SK-N-SH (cell line): ENCODE measurements at regions not wholly inside any gene's neighbourhood (a gene's known extent, or its start where the extent isn't known, plus 50 kb on each side); places are given as distances from the start of the nearest gene placed in this dataset.

ENCODE experiments used
- CTCF ChIA-PET: fragments of 300-600, 350-600 bp; formaldehyde crosslinking; extraction: SDS; loops from one replicate; lab custom pipeline; 2021; lab: Yijun Ruan, JAX
- POLR2A ChIA-PET: fragments of 350-600 bp; sonication (Branson Sonifier 250); formaldehyde crosslinking; extraction: SDS; loops from one replicate; lab custom pipeline; 2020; ENCODE audit warnings: antibody characterized with exemption, inconsistent platforms; lab: Yijun Ruan, JAX
- DNase-seq: peaks from one replicate; pipeline ENCODE4 v3.0.0; 2012
- H2AFZ ChIP-seq: fragments of 200-600 bp; sonication (generic); 2 replicates; pipeline ENCODE4 v1.8.1; 2016; ENCODE audit warnings: antibody characterized with exemption, mild to moderate bottlenecking, low read depth
- H3F3A ChIP-seq: fragments of 200-600 bp; sonication (generic); replicated peaks from 2 replicates; pipeline ENCODE3; 2016; ENCODE audit warnings: antibody characterized with exemption, mild to moderate bottlenecking; ENCODE audit not compliant: insufficient read depth
- H3K27ac ChIP-seq, 2 experiments: fragments of 200-500 bp in 1 of 2; fragments of 200-600 bp in 1 of 2; sonication (Bioruptor generic) in 1 of 2; sonication (generic), shearing (Covaris generic) in 1 of 2; 2 replicates each; pipeline versions ENCODE4 v1.5.1 to v1.6.1; 2014 to 2016; ENCODE audit warnings: low read depth in 2 of 2, inconsistent platforms in 1 of 2, low read length in 1 of 2, mild to moderate bottlenecking in 1 of 2, mixed read lengths in 1 of 2
- H3K27me3 ChIP-seq: fragments of 200-600 bp; sonication (generic), shearing (Covaris generic); 2 replicates; pipeline ENCODE4 v1.6.1; 2016; ENCODE audit warnings: mixed run types; ENCODE audit not compliant: insufficient read depth
- H3K36me3 ChIP-seq, 2 experiments: fragments of 200-500 bp in 1 of 2; fragments of 200-600 bp in 1 of 2; sonication (Bioruptor generic) in 1 of 2; sonication (generic) in 1 of 2; replicated peaks in 1 of 2; 2 replicates each; pipeline versions ENCODE3 to v1.5.1; 2014 to 2016; ENCODE audit warnings: low read length in 1 of 2, mild to moderate bottlenecking in 1 of 2; ENCODE audit not compliant: insufficient read depth in 2 of 2, control insufficient read depth in 1 of 2
- H3K4me1 ChIP-seq, 2 experiments: fragments of 200-500 bp in 1 of 2; fragments of 200-600 bp in 1 of 2; sonication (Bioruptor generic) in 1 of 2; sonication (generic), shearing (Covaris generic) in 1 of 2; 2 replicates each; pipeline versions ENCODE4 v1.5.1 to v1.6.1; 2014 to 2016; ENCODE audit warnings: low read depth in 1 of 2, low read length in 1 of 2, mixed run types in 1 of 2; ENCODE audit not compliant: insufficient read depth in 2 of 2, control insufficient read depth in 1 of 2
- H3K4me2 ChIP-seq: fragments of 200-600 bp; sonication (generic), shearing (Covaris generic); 2 replicates; pipeline ENCODE4 v1.6.1; 2017; ENCODE audit warnings: mixed run types
- H3K4me3 ChIP-seq, 2 experiments: fragments of 200-500 bp in 1 of 2; fragments of 200-600 bp in 1 of 2; sonication (Bioruptor generic) in 1 of 2; sonication (generic), shearing (Covaris generic) in 1 of 2; 2 replicates each; pipeline versions ENCODE4 v1.5.1 to v1.8.1; 2014 to 2016; ENCODE audit warnings: low read depth in 2 of 2, inconsistent platforms in 1 of 2, low read length in 1 of 2, mild to moderate bottlenecking in 1 of 2, mixed read lengths in 1 of 2, moderate library complexity in 1 of 2
- H3K79me2 ChIP-seq: fragments of 200-600 bp; sonication (generic); 2 replicates; pipeline ENCODE4 v1.8.1; 2017; ENCODE audit warnings: mild to moderate bottlenecking; ENCODE audit not compliant: insufficient read depth
- H3K9ac ChIP-seq: fragments of 200-600 bp; sonication (generic); 2 replicates; pipeline ENCODE4 v1.6.1; 2017; ENCODE audit warnings: mixed run types
- H3K9me2 ChIP-seq: fragments of 200-600 bp; sonication (generic); 2 replicates; pipeline ENCODE4 v1.6.1; 2017; ENCODE audit warnings: mixed run types
- H3K9me3 ChIP-seq: fragments of 200-600 bp; sonication (generic); 2 replicates; pipeline ENCODE4 v1.6.1; 2017; ENCODE audit warnings: mixed run types, mild to moderate bottlenecking, moderate library complexity
- H4K20me1 ChIP-seq: fragments of 200-600 bp; sonication (generic); 2 replicates; pipeline ENCODE4 v1.6.1; 2017; ENCODE audit warnings: mild to moderate bottlenecking, mixed run types; ENCODE audit not compliant: insufficient read depth
- GATA2 ChIP-seq: sonication (generic); formaldehyde crosslinking; IDR thresholded peaks from 2 replicates; pipeline ENCODE4 v1.5.0; 2020; ENCODE audit warnings: mild to moderate bottlenecking, missing genetic modification reagents
- NRF1 ChIP-seq: IDR thresholded peaks from 2 replicates; pipeline ENCODE4 v1.6.1; 2012; ENCODE audit warnings: low read depth, mild to moderate bottlenecking, low read length
- SIN3A ChIP-seq: IDR thresholded peaks from 2 replicates; pipeline ENCODE4 v1.6.1; 2012; ENCODE audit warnings: low read depth, mild to moderate bottlenecking, low read length, moderate library complexity, borderline replicate concordance
- TCF12 ChIP-seq: IDR thresholded peaks from 2 replicates; pipeline ENCODE4 v1.4.0; 2012
- TEAD4 ChIP-seq: IDR thresholded peaks from 2 replicates; pipeline ENCODE4 v1.4.0; 2012; ENCODE audit warnings: mild to moderate bottlenecking, borderline replicate concordance; ENCODE audit not compliant: insufficient read depth
- YY1 ChIP-seq: IDR thresholded peaks from 2 replicates; pipeline ENCODE4 v1.4.0; 2012; ENCODE audit warnings: low read depth, mild to moderate bottlenecking
- WGBS: methylation state at CpG from one replicate; pipeline ENCODE4 v1.1.6; 2017; ENCODE audit warnings: low lambda C conversion rate; 5-methylcytosine and 5-hydroxymethylcytosine counted together
- TF ChIP-seq, protein P1 (sequence below): fragments of 200-600 bp; sonication (generic); IDR thresholded peaks from 2 replicates; pipeline ENCODE4 v1.6.1; 2017; ENCODE audit warnings: antibody characterized with exemption, mild to moderate bottlenecking, moderate library complexity
- TF ChIP-seq, protein P2 (sequence below): IDR thresholded peaks from 2 replicates; pipeline ENCODE4 v1.6.1; 2012; ENCODE audit warnings: mild to moderate bottlenecking, low read depth, low read length, moderate library complexity
- TF ChIP-seq, protein P3 (sequence below): fragments of 150-350 bp; IDR thresholded peaks from 2 replicates; pipeline ENCODE4 v1.6.1; 2016; ENCODE audit warnings: mild to moderate bottlenecking, low read depth, low read length
- TF ChIP-seq, protein P4 (sequence below): IDR thresholded peaks from 2 replicates; pipeline ENCODE4 v1.4.0; 2012; ENCODE audit warnings: low read depth, borderline replicate concordance

DNA sequence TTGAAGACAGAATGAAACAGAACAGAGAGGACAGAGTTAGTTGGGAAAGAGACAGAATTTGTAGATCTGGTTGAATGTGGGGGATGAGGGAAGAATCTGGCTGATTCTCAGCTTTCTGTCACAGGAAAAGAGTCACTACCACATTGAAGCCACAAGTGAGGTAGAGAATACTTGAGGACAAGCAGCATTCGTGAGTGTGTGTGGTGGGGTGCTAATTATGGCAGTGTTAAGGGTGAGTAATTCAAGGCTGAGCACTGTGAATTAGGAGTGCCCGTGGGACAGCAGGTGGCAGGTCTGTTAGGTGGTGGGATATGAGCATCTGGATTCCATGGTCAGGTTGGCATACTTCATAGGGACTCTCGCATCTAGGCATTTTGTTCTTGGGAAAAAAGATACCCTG lies 347.4 kb upstream of the PRICKLE1 start:
- WGBS = 34% methylated on average over 3 of the region's 3 CpGs
- CTCF ChIA-PET = no interaction called here

DNA sequence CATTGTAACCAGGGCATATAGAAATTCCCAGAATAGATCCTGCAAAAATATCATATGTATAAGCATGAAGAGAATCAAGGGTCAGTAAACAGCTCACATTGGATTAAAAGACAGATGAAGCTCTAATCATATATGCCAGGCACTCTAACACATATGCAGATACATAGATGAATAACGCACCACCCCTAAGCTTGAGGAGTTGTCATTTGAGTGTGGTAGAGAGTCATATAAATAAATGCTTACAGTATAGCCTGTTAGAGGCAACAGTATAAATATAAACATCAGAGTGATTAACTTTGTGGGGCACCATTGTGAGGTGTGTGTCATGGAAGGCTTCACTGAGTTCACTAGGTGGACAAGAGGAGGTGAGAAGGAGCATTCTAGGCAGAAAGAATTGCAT lies 346.7 kb upstream of the PRICKLE1 start:
- 67% methylated on average over 1 of the region's 1 CpG for WGBS
- ChIA-PET CTCF (no interaction called here), POLR2A (no interaction called here)
- TF ChIP-seq, protein P1, sequence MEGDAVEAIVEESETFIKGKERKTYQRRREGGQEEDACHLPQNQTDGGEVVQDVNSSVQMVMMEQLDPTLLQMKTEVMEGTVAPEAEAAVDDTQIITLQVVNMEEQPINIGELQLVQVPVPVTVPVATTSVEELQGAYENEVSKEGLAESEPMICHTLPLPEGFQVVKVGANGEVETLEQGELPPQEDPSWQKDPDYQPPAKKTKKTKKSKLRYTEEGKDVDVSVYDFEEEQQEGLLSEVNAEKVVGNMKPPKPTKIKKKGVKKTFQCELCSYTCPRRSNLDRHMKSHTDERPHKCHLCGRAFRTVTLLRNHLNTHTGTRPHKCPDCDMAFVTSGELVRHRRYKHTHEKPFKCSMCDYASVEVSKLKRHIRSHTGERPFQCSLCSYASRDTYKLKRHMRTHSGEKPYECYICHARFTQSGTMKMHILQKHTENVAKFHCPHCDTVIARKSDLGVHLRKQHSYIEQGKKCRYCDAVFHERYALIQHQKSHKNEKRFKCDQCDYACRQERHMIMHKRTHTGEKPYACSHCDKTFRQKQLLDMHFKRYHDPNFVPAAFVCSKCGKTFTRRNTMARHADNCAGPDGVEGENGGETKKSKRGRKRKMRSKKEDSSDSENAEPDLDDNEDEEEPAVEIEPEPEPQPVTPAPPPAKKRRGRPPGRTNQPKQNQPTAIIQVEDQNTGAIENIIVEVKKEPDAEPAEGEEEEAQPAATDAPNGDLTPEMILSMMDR = no peak
- TF ChIP-seq SIN3A (no peak), NRF1 (no peak), TEAD4 (no peak)
- TF ChIP-seq, protein P2, sequence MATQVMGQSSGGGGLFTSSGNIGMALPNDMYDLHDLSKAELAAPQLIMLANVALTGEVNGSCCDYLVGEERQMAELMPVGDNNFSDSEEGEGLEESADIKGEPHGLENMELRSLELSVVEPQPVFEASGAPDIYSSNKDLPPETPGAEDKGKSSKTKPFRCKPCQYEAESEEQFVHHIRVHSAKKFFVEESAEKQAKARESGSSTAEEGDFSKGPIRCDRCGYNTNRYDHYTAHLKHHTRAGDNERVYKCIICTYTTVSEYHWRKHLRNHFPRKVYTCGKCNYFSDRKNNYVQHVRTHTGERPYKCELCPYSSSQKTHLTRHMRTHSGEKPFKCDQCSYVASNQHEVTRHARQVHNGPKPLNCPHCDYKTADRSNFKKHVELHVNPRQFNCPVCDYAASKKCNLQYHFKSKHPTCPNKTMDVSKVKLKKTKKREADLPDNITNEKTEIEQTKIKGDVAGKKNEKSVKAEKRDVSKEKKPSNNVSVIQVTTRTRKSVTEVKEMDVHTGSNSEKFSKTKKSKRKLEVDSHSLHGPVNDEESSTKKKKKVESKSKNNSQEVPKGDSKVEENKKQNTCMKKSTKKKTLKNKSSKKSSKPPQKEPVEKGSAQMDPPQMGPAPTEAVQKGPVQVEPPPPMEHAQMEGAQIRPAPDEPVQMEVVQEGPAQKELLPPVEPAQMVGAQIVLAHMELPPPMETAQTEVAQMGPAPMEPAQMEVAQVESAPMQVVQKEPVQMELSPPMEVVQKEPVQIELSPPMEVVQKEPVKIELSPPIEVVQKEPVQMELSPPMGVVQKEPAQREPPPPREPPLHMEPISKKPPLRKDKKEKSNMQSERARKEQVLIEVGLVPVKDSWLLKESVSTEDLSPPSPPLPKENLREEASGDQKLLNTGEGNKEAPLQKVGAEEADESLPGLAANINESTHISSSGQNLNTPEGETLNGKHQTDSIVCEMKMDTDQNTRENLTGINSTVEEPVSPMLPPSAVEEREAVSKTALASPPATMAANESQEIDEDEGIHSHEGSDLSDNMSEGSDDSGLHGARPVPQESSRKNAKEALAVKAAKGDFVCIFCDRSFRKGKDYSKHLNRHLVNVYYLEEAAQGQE = no peak

More for the DNA sequence above, 347.4 kb upstream of the PRICKLE1 start:
- Histone ChIP-seq H3K4me3 (no peak overlapping the region), H3F3A (no peaks in the 10 kb centered on the region), H3K4me1 (no peaks in the 10 kb centered on the region), H4K20me1 (no peaks in the 10 kb centered on the region), H3K9ac (no peak overlapping the region), H3K36me3 (no peaks in the 10 kb centered on the region), H3K79me2 (no peaks in the 10 kb centered on the region), H3K27me3 (no peaks in the 10 kb centered on the region), H3K27ac (no peak overlapping the region), H2AFZ (no peak overlapping the region), H3K4me2 (no peak overlapping the region), H3K9me3 (0 out of 2 replicates have a peak, but pooled peaks cover 2% of the 10 kb centered on the region), H3K9me2 (no peaks in the 10 kb centered on the region)
- TF ChIP-seq, protein P2 = no peak
- TF ChIP-seq YY1 (no peak), TCF12 (no peak), GATA2 (CRISPR knock-in tag) (no peak), SIN3A (no peak)
- TF ChIP-seq, protein P3, sequence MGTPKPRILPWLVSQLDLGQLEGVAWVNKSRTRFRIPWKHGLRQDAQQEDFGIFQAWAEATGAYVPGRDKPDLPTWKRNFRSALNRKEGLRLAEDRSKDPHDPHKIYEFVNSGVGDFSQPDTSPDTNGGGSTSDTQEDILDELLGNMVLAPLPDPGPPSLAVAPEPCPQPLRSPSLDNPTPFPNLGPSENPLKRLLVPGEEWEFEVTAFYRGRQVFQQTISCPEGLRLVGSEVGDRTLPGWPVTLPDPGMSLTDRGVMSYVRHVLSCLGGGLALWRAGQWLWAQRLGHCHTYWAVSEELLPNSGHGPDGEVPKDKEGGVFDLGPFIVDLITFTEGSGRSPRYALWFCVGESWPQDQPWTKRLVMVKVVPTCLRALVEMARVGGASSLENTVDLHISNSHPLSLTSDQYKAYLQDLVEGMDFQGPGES = no peak
- TF ChIP-seq, protein P4, sequence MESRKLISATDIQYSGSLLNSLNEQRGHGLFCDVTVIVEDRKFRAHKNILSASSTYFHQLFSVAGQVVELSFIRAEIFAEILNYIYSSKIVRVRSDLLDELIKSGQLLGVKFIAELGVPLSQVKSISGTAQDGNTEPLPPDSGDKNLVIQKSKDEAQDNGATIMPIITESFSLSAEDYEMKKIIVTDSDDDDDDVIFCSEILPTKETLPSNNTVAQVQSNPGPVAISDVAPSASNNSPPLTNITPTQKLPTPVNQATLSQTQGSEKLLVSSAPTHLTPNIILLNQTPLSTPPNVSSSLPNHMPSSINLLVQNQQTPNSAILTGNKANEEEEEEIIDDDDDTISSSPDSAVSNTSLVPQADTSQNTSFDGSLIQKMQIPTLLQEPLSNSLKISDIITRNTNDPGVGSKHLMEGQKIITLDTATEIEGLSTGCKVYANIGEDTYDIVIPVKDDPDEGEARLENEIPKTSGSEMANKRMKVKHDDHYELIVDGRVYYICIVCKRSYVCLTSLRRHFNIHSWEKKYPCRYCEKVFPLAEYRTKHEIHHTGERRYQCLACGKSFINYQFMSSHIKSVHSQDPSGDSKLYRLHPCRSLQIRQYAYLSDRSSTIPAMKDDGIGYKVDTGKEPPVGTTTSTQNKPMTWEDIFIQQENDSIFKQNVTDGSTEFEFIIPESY = no peak
- no peak for DNase-seq
- POLR2A ChIA-PET = no interaction called here

More for the DNA sequence above, 346.7 kb upstream of the PRICKLE1 start:
- Histone ChIP-seq H3K4me1 (no peaks in the 10 kb centered on the region), H3K36me3 (no peaks in the 10 kb centered on the region), H2AFZ (no peak overlapping the region), H3K9ac (no peak overlapping the region), H3K9me2 (no peaks in the 10 kb centered on the region), H4K20me1 (no peaks in the 10 kb centered on the region), H3K4me2 (no peak overlapping the region), H3F3A (no peaks in the 10 kb centered on the region), H3K9me3 (no peaks in the 10 kb centered on the region), H3K79me2 (no peaks in the 10 kb centered on the region), H3K27ac (no peak overlapping the region), H3K4me3 (no peak overlapping the region), H3K27me3 (no peaks in the 10 kb centered on the region)
- DNase-seq = no peak
